Fibroblast of skin of right biceps (primary cell): ENCODE measurements at regions not wholly inside any gene's neighbourhood (a gene's known extent, or its start where the extent isn't known, plus 50 kb on each side); places are given as distances from the start of the nearest gene placed in this dataset.

Experiments used
- DNase-seq: peaks from one replicate; pipeline ENCODE4 v3.0.0-alpha.2; 2013

- DNase-seq = no peak
Measured at GRCh38 chr2:200146501-200146900, 160.0 kb upstream of the SPATS2L start.

GRCh38 chr2:200147371-200147770, 159.1 kb upstream of the SPATS2L start:
- no peak for DNase-seq

- DNase-seq = no peak
Measured at GRCh38 chr2:200148366-200148765, 158.1 kb upstream of the SPATS2L start.

- no peak for DNase-seq
Measured at GRCh38 chr2:200150411-200151086, 155.9 kb upstream of the SPATS2L start.

GRCh38 chr2:200155652-200156051, 150.8 kb upstream of the SPATS2L start:
- DNase-seq = no peak

- DNase-seq = peak; percentile 86
Measured at GRCh38 chr2:200156166-200156835, 150.2 kb upstream of the SPATS2L start.

GRCh38 chr2:200158647-200159356, 147.7 kb upstream of the SPATS2L start:
- peak; percentile 64 for DNase-seq

- DNase-seq = peak; percentile 9
Measured at GRCh38 chr2:200159357-200159707, 147.2 kb upstream of the SPATS2L start.

- peak; percentile 62 for DNase-seq
Measured at GRCh38 chr2:200159829-200160781, 146.4 kb upstream of the SPATS2L start.

- DNase-seq = no peak
Measured at GRCh38 chr2:200161458-200161857, 145.0 kb upstream of the SPATS2L start.

- no peak for DNase-seq
Measured at GRCh38 chr2:200165687-200166086, 140.8 kb upstream of the SPATS2L start.

GRCh38 chr2:200168641-200169555, 137.6 kb upstream of the SPATS2L start:
- DNase-seq = peak; percentile 69

GRCh38 chr2:200170221-200170620, 136.3 kb upstream of the SPATS2L start:
- no peak for DNase-seq

GRCh38 chr2:200171731-200172482, 134.6 kb upstream of the SPATS2L start:
- DNase-seq = peak; percentile 74

GRCh38 chr2:200172521-200172920, 134.0 kb upstream of the SPATS2L start:
- DNase-seq = no peak

- DNase-seq = peak; percentile 82
Measured at GRCh38 chr2:200172944-200173581, 133.4 kb upstream of the SPATS2L start.

- DNase-seq = no peak
Measured at GRCh38 chr2:200173691-200174090, 132.8 kb upstream of the SPATS2L start.

GRCh38 chr2:200174433-200175216, 131.9 kb upstream of the SPATS2L start:
- no peak for DNase-seq
